ENCODE measurements at regions not wholly inside any gene's neighbourhood (a gene's known extent, or its start where the extent isn't known, plus 50 kb on each side); places are given as distances from the start of the nearest gene placed in this dataset.
"Not testable (repeated sequence)": the region's sequence is repeated elsewhere in the genome, so short reads cannot be mapped to it uniquely, and the experiment has no call there.

- DNase-seq, result not testable (repeated sequence)
Observed at GRCh38 chrX:149420566-149420965, 84.5 kb downstream of the IDS start.

GRCh38 chrX:149398027-149398426 lies 107.1 kb downstream of the IDS start:
- DNase-seq, result no peak

GRCh38 chrX:149392921-149393320 lies 112.2 kb downstream of the IDS start:
- DNase-seq, result peak; percentile 24

GRCh38 chrX:149383852-149384251 lies 121.3 kb downstream of the IDS start:
- no peak for DNase-seq

- DNase-seq, result peak; percentile 8
Observed at GRCh38 chrX:149374751-149375150, 130.4 kb downstream of the IDS start.

GRCh38 chrX:149372866-149373265 lies 132.2 kb downstream of the IDS start:
- peak; percentile 54 for DNase-seq

GRCh38 chrX:149371986-149372385 lies 133.1 kb downstream of the IDS start:
- DNase-seq, result no peak

GRCh38 chrX:149370097-149370496 lies 135.0 kb downstream of the IDS start:
- no peak for DNase-seq

GRCh38 chrX:149365552-149365951 lies 139.6 kb downstream of the IDS start:
- no peak for DNase-seq

GRCh38 chrX:149365061-149365460 lies 140.0 kb downstream of the IDS start:
- no peak for DNase-seq

GRCh38 chrX:149363965-149364364 lies 141.1 kb downstream of the IDS start:
- DNase-seq, result no peak

- DNase-seq, result no peak
Observed at GRCh38 chrX:149346306-149346705, 158.8 kb downstream of the IDS start.

GRCh38 chrX:149322316-149322715 lies 182.8 kb downstream of the IDS start:
- no peak for DNase-seq

GRCh38 chrX:149313871-149314371 lies 191.2 kb downstream of the IDS start:
- no peak for DNase-seq

GRCh38 chrX:149312988-149313387 lies 192.1 kb downstream of the IDS start:
- peak; percentile 2 for DNase-seq

GRCh38 chrX:149312097-149312496 lies 193.0 kb downstream of the IDS start:
- DNase-seq, result no peak

- DNase-seq, result no peak
Observed at GRCh38 chrX:149302705-149303104, 202.4 kb downstream of the IDS start.

- DNase-seq, result no peak
Observed at GRCh38 chrX:149298111-149298510, 207.0 kb downstream of the IDS start.

GRCh38 chrX:149296092-149296491 lies 209.0 kb downstream of the IDS start:
- no peak for DNase-seq

- DNase-seq, result peak; percentile 24
Observed at GRCh38 chrX:149286940-149287349, 218.2 kb downstream of the IDS start.

GRCh38 chrX:149284616-149285015 lies 220.5 kb downstream of the IDS start:
- DNase-seq, result no peak

GRCh38 chrX:149283853-149284252 lies 221.3 kb downstream of the IDS start:
- no peak for DNase-seq

- no peak for DNase-seq
Observed at GRCh38 chrX:149282909-149283308, 222.2 kb downstream of the IDS start.

- DNase-seq, result no peak
Observed at GRCh38 chrX:149280011-149280410, 225.1 kb downstream of the IDS start.

GRCh38 chrX:149275836-149276235 lies 229.3 kb downstream of the IDS start:
- DNase-seq, result no peak

Measured in NCI-H69 (cell line).